Skeletal muscle cell (primary cell): ENCODE measurements at regions not wholly inside any gene's neighbourhood (a gene's known extent, or its start where the extent isn't known, plus 50 kb on each side); places are given as distances from the start of the nearest gene placed in this dataset.
"Not testable (repeated sequence)": the region's sequence is repeated elsewhere in the genome, so short reads cannot be mapped to it uniquely, and the experiment has no call there.

Experiments
- DNase-seq: peaks from one replicate; pipeline ENCODE4 v3.0.0-alpha.2; 2010; ENCODE audit warnings: low read depth
- H3K4me3 ChIP-seq: 2 replicates; pipeline ENCODE4 v1.5.1; 2011; ENCODE audit warnings: low read depth, mild to moderate bottlenecking, control low read depth, low read length, moderate library complexity

DNA sequence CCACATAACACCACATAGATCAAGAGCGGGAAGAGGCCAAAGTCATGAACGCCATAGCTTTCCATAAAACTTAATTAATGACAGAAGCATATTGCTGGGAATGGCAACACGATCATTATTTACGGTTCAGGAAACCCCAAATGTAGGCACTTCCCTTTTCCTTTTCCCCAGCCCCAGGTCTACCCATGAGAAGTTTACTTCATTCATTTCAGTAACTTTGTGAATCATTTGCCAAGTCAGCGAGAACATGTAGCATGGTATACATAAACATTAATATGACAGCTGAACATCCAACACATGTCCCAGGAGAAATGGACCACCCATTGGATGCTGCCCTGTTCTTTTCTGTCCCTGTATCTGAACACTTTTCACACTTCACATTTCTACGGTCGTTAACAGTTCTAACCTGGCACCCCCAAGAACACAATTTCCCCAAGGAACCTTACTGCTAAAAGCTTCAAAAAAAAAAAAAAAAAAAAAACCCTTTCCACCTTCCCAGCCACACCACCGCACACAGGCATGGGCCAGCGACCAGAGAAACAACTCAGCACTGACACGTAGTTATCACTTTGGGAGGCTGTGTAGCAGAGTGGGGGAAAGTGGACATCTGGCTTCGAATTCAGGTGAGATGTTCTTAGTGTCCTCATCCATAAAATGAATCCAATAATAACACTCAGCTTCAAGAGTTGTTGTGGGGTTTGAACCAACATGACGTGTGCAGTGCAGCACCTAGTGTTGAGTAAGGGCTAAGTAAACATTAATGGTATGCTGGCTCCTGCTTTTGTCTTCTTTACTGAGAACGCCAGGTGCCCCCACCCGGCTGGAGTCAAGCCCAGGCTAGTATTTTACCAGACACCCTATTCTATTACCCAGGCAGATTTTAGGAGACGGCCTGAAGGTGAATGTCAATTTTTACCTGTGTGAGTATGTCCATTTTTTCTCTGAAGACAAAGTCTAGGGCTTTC is 371.5 kb downstream of the LNPK start:
- DNase-seq, result no peak
- no peak overlapping the region for H3K4me3 ChIP-seq

DNA sequence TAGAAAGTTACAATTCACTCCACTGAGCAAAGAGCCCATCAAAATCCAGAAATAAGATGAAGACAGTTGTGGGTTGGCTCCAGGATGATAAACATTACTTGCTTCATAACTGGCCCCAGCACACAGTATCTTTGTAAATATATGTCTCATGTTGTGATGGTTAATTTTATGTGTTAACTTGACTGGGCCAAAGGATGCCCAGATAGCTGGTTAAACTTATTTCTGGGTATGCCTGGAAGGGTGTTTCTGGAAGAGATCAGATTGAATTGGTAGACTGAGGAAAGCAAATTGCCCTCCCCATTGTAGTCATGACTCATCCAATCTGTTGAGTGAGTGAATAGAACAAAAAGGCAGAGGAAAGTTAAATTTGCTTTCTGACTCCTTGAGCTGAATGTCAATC is 373.8 kb downstream of the LNPK start:
- no peak overlapping the region for H3K4me3 ChIP-seq
- no peak for DNase-seq

DNA sequence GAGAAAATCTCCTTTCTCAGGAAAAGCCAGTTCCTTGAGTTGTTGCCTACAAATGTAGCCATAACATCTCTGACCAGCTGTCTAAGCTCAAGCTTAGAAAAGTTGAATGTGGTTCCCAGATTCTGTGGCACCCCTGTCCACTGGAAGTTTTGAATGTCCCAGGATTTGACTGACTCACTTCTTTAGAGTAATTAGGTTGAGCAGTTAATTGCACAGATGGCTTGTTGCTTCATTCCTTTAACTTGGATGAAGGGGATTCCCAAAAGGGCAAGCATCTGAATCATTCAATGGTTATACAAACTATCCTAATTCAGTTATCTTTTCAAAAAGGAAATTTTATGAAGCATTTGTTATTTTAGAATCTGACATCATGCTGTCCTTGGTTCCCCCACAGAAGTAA is 374.7 kb downstream of the LNPK start:
- no peak for DNase-seq
- no peak overlapping the region for H3K4me3 ChIP-seq

DNA sequence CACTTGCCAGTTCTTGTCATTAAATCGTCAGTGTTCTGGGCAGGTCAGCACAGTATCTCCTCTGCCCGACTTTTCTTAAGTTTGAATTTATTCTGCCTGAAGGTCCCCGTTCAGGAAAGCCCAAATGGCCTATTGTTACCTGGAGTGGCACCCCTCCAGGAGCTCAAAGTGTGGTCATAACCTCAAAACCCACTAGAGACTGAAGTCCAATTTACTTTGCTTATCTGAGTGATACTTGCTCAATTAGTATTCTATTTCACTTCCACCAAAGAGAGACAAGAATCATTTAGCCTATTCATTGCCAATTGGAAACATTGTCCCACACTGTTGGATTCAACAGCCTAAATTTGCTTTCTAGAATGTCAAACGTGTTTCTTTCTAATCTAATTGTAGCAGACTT is 375.3 kb downstream of the LNPK start:
- no peak for DNase-seq

GRCh38 chr2:175624785-175625184 is 377.3 kb downstream of the LNPK start:
- no peak overlapping the region for H3K4me3 ChIP-seq
- DNase-seq, result no peak

More for the DNA sequence above, 375.3 kb downstream of the LNPK start:
- H3K4me3 ChIP-seq, result no peak overlapping the region

DNA sequence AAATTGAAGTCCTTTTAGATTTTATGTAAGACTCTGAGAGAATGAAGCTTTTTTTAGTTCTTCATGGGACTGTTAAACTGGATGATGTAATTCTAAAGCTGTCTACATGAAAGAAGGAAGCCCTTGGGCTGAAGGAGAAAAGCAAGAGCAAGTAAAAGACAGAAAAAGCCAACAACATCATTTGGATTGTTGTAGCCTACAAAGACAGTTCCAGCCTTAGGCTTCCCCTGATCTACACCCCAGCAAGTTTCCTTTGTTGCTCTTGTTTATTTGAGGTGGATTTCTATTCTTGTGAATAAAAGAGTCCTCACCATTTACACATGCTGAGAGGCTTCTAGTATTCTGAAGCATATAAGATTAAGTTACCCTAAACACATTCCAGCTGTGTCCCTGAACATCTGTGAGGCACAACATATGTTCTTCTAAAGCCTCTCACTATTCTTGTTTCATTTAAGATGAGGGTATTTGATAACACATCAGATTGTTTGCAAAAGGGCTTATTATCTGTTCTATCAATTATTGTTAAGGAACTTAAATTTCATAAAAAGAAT is 377.8 kb downstream of the LNPK start:
- no peak overlapping the region for H3K4me3 ChIP-seq
- DNase-seq, result no peak

- no peak overlapping the region for H3K4me3 ChIP-seq
- DNase-seq, result no peak
Observed at GRCh38 chr2:175621821-175622220, 380.2 kb downstream of the LNPK start.

GRCh38 chr2:175620106-175620505 is 382.0 kb downstream of the LNPK start:
- no peak for DNase-seq
- no peak overlapping the region for H3K4me3 ChIP-seq

GRCh38 chr2:175619179-175620045 is 382.7 kb downstream of the LNPK start:
- DNase-seq, result no peak
- no peak overlapping the region for H3K4me3 ChIP-seq

- no peak overlapping the region for H3K4me3 ChIP-seq
- no peak for DNase-seq
Observed at GRCh38 chr2:175612280-175612679, 389.8 kb downstream of the LNPK start.

DNA sequence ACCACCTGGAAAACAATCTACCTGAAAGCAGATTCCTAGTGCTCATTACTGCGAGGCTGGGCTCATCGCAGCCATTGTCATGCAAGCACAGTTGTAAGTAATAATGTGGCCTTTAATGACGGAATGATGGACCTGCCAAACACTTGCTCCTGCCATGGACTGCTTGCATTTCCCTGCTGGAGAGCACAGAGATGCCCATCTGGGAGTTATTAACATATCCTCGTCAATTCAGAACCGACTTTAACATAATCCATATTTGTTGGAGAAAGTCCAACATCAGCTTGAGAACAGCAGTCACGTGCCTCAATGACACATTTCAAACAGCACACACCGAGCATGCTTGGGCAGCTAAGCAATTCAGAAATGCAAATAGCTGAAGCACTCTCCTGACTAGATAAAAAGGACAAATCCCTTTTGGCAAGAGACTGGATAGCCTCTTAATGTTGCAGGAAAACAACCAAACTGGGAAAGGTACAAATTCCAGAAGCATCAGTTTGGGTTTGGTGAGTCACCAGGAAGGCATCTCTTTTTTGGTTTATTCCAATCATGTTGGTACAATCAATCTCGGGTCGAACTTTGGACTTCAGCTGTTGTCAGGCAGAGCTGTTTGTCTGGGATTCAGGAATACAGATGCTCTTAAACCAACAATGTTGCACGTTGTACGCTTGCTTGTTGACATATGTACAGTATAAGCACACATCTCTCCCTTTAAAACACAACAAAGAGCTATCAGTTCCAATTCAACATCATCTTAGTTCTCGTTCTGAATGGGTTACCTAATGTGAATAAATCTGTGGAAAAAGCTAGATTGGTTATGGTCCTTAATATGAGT is 395.8 kb downstream of the LNPK start:
- DNase-seq, result peak; percentile 11
- H3K4me3 ChIP-seq, result no peak overlapping the region

- H3K4me3 ChIP-seq, result no peak overlapping the region
- DNase-seq, result no peak
Observed at GRCh38 chr2:175605640-175606009, 396.4 kb downstream of the LNPK start.

DNA sequence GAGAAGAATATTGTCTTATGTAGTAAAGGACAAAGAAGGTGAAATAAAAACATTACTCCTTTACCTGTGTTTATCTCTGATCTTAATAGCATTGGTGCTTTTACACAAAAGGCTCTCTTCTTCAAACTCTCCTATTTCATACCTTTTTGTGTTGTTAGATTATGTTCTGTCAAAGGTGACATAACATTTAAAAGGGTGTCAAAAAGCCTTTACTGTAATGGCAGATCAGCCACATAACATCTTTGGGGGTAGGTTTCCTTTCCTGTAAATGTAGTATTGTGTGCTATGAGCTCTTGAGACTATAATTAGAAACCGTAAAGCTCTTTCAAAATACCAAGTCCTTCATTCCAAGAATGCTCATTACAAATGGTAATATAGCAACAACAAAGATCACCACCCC is 400.1 kb downstream of the LNPK start:
- no peak overlapping the region for H3K4me3 ChIP-seq
- DNase-seq, result no peak

DNA sequence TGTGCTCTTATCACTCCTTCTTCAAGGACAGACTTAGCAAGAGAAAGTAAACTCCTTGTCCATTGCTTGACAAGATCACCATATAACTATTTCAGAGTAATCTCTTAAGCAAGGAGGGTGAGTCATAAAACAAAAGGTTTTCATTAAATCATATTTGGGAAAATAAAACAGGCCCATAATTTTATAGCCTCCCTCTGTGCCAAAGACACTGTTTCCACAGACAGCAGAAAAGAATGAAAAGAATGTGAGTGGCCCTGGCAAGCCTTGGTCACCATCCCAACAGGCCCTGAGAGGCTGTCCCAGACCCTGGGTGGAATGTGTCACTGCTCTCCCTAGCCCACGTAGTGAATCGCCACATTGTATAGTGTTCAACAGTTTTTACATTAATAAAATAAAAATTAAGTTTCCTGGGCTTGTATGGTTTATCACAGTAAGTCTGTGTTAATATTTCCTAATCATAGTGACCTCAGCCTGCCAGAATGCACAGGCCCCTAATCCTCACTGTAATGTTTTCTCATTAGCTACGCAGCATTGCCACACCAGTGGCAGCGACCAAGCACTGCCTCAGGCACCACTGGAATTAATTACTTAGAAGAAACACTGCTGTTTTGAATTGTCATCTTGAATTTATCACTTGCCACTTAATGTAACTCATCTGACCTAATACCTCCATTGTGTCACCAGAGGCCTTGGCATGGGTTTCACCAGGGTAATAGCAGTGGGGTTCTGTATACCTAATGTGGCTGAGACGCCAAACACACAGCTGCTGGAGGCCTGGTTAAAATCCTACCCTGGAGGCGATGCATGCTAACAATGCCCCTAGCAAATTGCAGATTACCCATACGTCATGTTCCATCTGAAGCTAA is 401.9 kb downstream of the LNPK start:
- DNase-seq, result peak; percentile 9
- no peak overlapping the region for H3K4me3 ChIP-seq

DNA sequence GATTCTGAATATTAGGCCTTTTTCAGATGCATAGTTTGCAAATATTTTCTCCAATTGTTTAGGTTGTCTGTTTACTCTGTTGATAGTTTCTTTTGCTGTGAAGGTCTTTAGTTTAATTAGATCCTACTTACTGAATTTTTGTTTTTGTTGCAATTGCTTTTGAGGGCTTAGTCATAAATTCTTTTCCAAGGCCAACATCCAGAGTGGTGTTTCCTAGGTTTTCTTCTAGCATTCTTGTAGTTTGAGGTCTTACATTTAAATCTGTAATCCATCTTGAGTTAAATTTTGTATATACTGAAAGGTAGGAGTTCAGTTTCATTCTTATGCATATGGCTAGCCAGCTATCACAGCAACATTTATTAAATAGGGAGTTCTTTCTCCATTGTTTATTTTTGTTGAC is 404.8 kb downstream of the LNPK start:
- no peak overlapping the region for H3K4me3 ChIP-seq
- no peak for DNase-seq

- no peak for DNase-seq
- no peak overlapping the region for H3K4me3 ChIP-seq
Observed at GRCh38 chr2:175595139-175595538, 406.9 kb downstream of the LNPK start.

GRCh38 chr2:175593686-175594525 is 408.2 kb downstream of the LNPK start:
- H3K4me3 ChIP-seq, DNase-seq: not testable (repeated sequence)

DNA sequence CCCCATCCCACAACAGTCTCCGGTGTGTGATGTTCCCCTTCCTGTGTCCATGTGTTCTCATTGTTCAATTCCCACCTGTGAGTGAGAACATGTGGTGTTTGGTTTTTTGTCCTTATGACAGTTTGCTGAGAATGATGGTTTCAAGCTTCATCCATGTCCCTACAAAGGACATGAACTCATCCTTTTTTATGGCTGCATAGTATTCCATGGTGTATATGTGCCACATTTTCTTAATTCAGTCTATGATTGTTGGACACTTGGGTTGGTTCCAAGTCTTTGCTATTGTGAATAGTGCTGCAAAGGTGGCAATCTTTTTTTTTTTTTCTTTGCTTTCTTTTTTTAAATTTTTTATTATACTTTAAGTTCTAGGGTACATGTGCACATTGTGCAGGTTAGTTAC is 406.7 kb upstream of the ATP5MC3 start:
- DNase-seq, H3K4me3 ChIP-seq: not testable (repeated sequence)
